Heart right ventricle (tissue), 16 donors: ENCODE measurements at regions not wholly inside any gene's neighbourhood (a gene's known extent, or its start where the extent isn't known, plus 50 kb on each side); places are given as distances from the start of the nearest gene placed in this dataset.

ENCODE experiments used
- ATAC-seq, 8 donors: fragments of 200-7000 bp; cut with Tn5 transposase; one replicate each; pipeline ENCODE4 v1.9.1; 2020; ENCODE audit warnings: mild to moderate bottlenecking in 8 of 8, moderate library complexity in 8 of 8, moderate number of reproducible peaks in 1 of 8
- DNase-seq, 2 donors: peaks; one replicate each; pipeline ENCODE4 v3.0.0-alpha.2; 2020
- H3K27ac ChIP-seq, 10 donors: fragments of 200-600 bp; sonication (generic) in 2 of 10; one replicate each; pipeline versions ENCODE4 v1.5.0 to v1.8.0; 2020 to 2022; ENCODE audit warnings: mild to moderate bottlenecking in 3 of 10
- H3K27me3 ChIP-seq, 7 donors: fragments of 200-600 bp; one replicate each; pipeline ENCODE4 v1.8.0; 2021 to 2022; ENCODE audit warnings: mild to moderate bottlenecking in 2 of 7
- H3K36me3 ChIP-seq, 9 donors: fragments of 200-600 bp; sonication (generic) in 1 of 9; one replicate each; pipeline versions ENCODE4 v1.5.0 to v1.8.0; 2020 to 2022; ENCODE audit warnings: mild to moderate bottlenecking in 2 of 9
- H3K4me1 ChIP-seq, 9 donors: fragments of 200-600 bp; sonication (generic) in 1 of 9; one replicate each; pipeline versions ENCODE4 v1.5.0 to v1.8.0; 2020 to 2022; ENCODE audit warnings: mild to moderate bottlenecking in 4 of 9
- H3K4me3 ChIP-seq, 10 donors: fragments of 200-600 bp; sonication (generic) in 2 of 10; one replicate each; pipeline versions ENCODE4 v1.5.0 to v1.8.0; 2020 to 2022; ENCODE audit warnings: mild to moderate bottlenecking in 7 of 10, moderate library complexity in 2 of 10
- H3K9me3 ChIP-seq, 11 donors: fragments of 200-600 bp in 10 of 11; sonication (generic) in 2 of 11; one replicate each; pipeline versions ENCODE4 v1.5.0 to v1.8.0; 2013 to 2022; ENCODE audit warnings: mild to moderate bottlenecking in 2 of 11, control low read depth in 1 of 11, moderate library complexity in 1 of 11
- WGBS, 2 donors: extraction: QIAGEN DNeasy Blood & Tissue Kit; methylation state at CpG; one replicate each; pipeline ENCODE4 v1.1.7; 2013; ENCODE audit warnings: inconsistent platforms in 1 of 2; 5-methylcytosine and 5-hydroxymethylcytosine counted together
- intact Hi-C, 10 donors: fragments of 100-400 bp; cut with DNase I; formaldehyde crosslinking; loops; one replicate each; pipeline versions ENCODE4 v1.11.1 to v1.14.2; 2022
- TF ChIP-seq, protein P1 (sequence below), 9 donors: fragments of 200-600 bp; sonication (generic) in 2 of 9; IDR thresholded peaks; one replicate each; pipeline versions ENCODE4 v1.5.0 to v1.8.0; 2021 to 2022; ENCODE audit warnings: antibody characterized with exemption in 9 of 9, mild to moderate bottlenecking in 5 of 9, moderate library complexity in 1 of 9
- donor health status: Arrhythmogenic right ventricular cardiomyopathy.
- donor health status: ischemic (EF 13 %, LVEDD 7.1; RV severe dilation, severe dysfunction).
- donor health status: healthy with polysubstance abuse.
- donor health status: DM: no; HTN: yes; CAD: no.
- donor health status: DM: no; HTN: no; CAD: no.
- donor health status: ischemic (EF 25% LVEDD 6.9; RV normal size, moderate dysfunction).
- donor health status: ischemic (EF 25% LVEDD 5.7; RV mildly dilated, moderate dysfunction).
- donor health status: healthy.
- donor health status: DM: yes; HTN: yes; CAD: no.
- donor health status: Ischemic cardiomyopathy.
- donor health status: ischemic (EF 35%, LVEDD 5.7; RV mildly dilated, moderate dysfunction).
- donor health status: nonischemic (EF 11% LVEDD 7.7; RV severe dilation, severe dysfunction).
- donor health status: DM: yes; HTN: yes; CAD: no.
- donor health status: PGD.
- donor health status: ischemic (EF 29% LVEDD 5.4; RV normal size, mild dysfunction).
- donor health status: nonischemic (EF 23%, LVEDD 6.1; RV moderate dilation, normal function).

DNA sequence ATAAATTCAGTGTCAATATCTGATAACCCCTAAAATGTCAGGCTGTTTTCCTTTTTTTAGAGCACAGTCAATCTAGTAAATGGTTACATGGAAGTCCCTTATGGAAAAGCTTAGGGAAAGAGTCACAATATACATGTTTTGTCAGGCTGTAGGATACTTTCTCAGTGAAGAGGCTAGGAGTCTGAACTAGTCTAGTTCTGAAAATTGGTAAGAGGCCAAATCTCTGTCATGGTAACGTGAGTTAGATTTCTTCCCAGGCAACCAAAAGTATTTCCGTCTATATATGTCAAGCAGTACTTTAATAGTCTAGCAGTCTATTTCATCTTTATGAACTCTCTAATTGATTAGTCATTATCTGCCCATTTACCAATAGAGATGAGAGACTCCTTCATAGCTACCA is 215.9 kb upstream of the LRRC3B start:
- DNase-seq (no peak), ATAC-seq (no peak)
- intact Hi-C loops = no loop called here
- H3K27me3 ChIP-seq = no peaks in the 10 kb centered on the region
- H3K4me3 ChIP-seq = no peak overlapping the region
- H3K36me3 ChIP-seq = no peaks in the 10 kb centered on the region
- no peak overlapping the region for H3K27ac ChIP-seq
- WGBS, 2 donors = 56 to 63% methylated on average over 2 of the region's 2 CpGs
- peaks cover 0 to 10% (median 0%) of the 10 kb centered on the region in 11 donors for H3K9me3 ChIP-seq
- TF ChIP-seq, protein P1, sequence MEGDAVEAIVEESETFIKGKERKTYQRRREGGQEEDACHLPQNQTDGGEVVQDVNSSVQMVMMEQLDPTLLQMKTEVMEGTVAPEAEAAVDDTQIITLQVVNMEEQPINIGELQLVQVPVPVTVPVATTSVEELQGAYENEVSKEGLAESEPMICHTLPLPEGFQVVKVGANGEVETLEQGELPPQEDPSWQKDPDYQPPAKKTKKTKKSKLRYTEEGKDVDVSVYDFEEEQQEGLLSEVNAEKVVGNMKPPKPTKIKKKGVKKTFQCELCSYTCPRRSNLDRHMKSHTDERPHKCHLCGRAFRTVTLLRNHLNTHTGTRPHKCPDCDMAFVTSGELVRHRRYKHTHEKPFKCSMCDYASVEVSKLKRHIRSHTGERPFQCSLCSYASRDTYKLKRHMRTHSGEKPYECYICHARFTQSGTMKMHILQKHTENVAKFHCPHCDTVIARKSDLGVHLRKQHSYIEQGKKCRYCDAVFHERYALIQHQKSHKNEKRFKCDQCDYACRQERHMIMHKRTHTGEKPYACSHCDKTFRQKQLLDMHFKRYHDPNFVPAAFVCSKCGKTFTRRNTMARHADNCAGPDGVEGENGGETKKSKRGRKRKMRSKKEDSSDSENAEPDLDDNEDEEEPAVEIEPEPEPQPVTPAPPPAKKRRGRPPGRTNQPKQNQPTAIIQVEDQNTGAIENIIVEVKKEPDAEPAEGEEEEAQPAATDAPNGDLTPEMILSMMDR (IDR thresholded peaks at IDR 0.05) = no peak
- no peaks in the 10 kb centered on the region for H3K4me1 ChIP-seq

DNA sequence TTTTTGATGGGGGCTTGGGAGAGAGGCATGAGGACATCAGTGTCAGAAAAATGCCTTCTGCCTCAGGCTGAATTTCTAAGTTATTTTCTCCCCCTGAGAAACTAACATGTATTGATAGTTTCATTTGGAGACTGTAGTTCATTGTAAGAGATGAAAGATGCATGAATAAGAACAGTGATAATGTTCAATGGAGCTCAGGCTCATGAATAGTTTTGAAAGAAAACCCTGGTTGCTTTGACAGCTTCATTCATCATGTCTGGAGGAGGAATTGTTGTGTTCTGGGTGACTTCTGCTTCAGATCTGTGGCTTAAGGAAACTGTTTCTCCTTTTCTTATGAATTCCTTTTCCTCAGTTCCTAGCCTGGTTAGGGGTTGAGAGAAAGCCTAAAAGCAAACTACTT is 204.0 kb upstream of the LRRC3B start:
- intact Hi-C loops = no loop called here
- H3K27me3 ChIP-seq = no peaks in the 10 kb centered on the region
- H3K9me3 ChIP-seq = peaks cover 0 to 11% (median 0%) of the 10 kb centered on the region in 11 donors
- H3K4me1 ChIP-seq = peaks cover 0 to 10% (median 0%) of the 10 kb centered on the region in 9 donors
- ATAC-seq (no peak), DNase-seq (no peak)
- TF ChIP-seq, protein P1 (IDR thresholded peaks at IDR 0.05) = no peak
- H3K36me3 ChIP-seq = no peaks in the 10 kb centered on the region
- no peak overlapping the region for H3K27ac ChIP-seq
- H3K4me3 ChIP-seq = no peak overlapping the region

DNA sequence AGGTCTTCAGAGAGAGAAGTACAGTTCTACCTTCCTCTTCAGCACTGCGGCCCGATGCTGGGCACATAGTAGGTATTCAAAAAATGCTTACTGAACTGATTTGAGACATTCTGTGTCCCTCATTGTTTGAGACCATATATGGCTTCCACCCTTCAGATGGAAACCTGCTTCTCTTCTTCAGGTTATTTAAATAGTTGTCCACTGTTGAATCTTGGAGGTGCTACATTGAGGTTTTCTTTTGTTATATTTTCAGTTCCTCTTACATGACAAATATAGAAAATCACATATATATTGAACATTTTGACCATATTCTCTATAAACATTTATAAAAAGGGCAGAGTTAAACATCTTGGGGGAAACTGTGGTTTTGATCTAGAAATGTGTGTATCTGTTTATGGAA is 200.2 kb upstream of the LRRC3B start:
- Histone ChIP-seq H3K4me3 (no peak overlapping the region), H3K9me3 (peaks cover 0 to 6% (median 0%) of the 10 kb centered on the region in 11 donors), H3K4me1 (peaks cover 0 to 21% (median 0%) of the 10 kb centered on the region in 9 donors), H3K27ac (no peak overlapping the region), H3K27me3 (no peaks in the 10 kb centered on the region), H3K36me3 (no peaks in the 10 kb centered on the region)
- TF ChIP-seq, protein P1 (IDR thresholded peaks at IDR 0.05) = no peak
- DNase-seq (no peak), ATAC-seq (no peak)
- intact Hi-C loops = no loop called here
- WGBS, 2 donors = 95% methylated on average over 2 of the region's 2 CpGs

GRCh38 chr3:26425076-26425475 is 197.5 kb upstream of the LRRC3B start:
- intact Hi-C loops = no loop called here
- H3K4me3 ChIP-seq = no peak overlapping the region
- H3K9me3 ChIP-seq = no peaks in the 10 kb centered on the region
- TF ChIP-seq, protein P1 (IDR thresholded peaks at IDR 0.05) = no peak
- no peaks in the 10 kb centered on the region for H3K36me3 ChIP-seq
- DNase-seq (no peak), ATAC-seq (no peak)
- 90 to 94% methylated on average over 3 of the region's 3 CpGs for WGBS, 2 donors
- no peak overlapping the region for H3K27ac ChIP-seq
- H3K4me1 ChIP-seq = peaks cover 0 to 13% (median 0%) of the 10 kb centered on the region in 9 donors
- no peaks in the 10 kb centered on the region for H3K27me3 ChIP-seq
